ENCODE measurements at regions not wholly inside any gene's neighbourhood (a gene's known extent, or its start where the extent isn't known, plus 50 kb on each side); places are given as distances from the start of the nearest gene placed in this dataset. TPM values are rescaled to one million over a fixed set of nuclear protein-coding genes. Genes with fewer than 3 reads are reported as not detected.

Small RNA genes lying in the stretch of these regions (small RNA-seq; reads per million reads assigned to genes)
- gene AL356277.1, result not detected
- not detected for gene TXNP7
